ENCODE measurements at regions not wholly inside any gene's neighbourhood (a gene's known extent, or its start where the extent isn't known, plus 50 kb on each side); places are given as distances from the start of the nearest gene placed in this dataset.

- Histone ChIP-seq H3K9me3 (no peaks in the 10 kb centered on the region), H3K4me1 (replicated peaks) (no peaks in the 10 kb centered on the region), H3K27ac (no peak overlapping the region), H3K36me3 (no peaks in the 10 kb centered on the region), H3K27me3 (replicated peaks; ENCODE audit: insufficient read depth) (no peaks in the 10 kb centered on the region), H3K4me3 (no peak overlapping the region)
- WGBS, result 60% methylated on average over 2 of the region's 2 CpGs
- intact Hi-C loops (cut with DNase I), result no loop called here
- no peak for TF ChIP-seq CTCF (IDR thresholded peaks at IDR 0.05)
- DNase-seq (ENCODE audit: low spot score), result no peak
Measured at GRCh38 chr2:164368896-164369295, 252.4 kb downstream of the GRB14 start.

DNA sequence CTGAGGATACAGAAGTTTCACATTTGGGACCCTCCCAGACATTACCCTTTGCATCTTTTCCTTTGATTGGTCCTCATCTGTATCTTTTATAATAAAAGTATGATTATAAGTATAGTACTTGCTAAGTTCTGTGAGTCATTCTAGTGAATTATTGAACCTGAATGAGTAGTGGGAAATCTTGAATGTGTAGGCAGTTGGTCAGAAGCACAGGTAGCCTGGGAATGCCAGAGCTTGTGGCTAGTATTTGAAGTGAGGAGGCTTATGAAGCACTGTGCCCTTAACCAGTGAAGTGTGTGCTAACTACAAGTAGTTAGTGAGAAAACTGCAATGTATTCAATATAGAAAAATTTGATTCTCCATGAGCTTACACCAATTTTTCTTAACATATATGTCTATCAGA, 257.6 kb downstream of the GRB14 start:
- Histone ChIP-seq H3K4me3 (no peak overlapping the region), H3K36me3 (no peaks in the 10 kb centered on the region), H3K9me3 (no peaks in the 10 kb centered on the region), H3K27me3 (replicated peaks; ENCODE audit: insufficient read depth) (no peaks in the 10 kb centered on the region), H3K4me1 (replicated peaks) (no peaks in the 10 kb centered on the region), H3K27ac (no peak overlapping the region)
- intact Hi-C loops (cut with DNase I), result no loop called here
- no peak for DNase-seq (ENCODE audit: low spot score)
- TF ChIP-seq POLR2A (IDR thresholded peaks at IDR 0.05), result no peak
- TF ChIP-seq POLR2AphosphoS5 (IDR thresholded peaks at IDR 0.05), result no peak
- no peak for TF ChIP-seq CTCF (IDR thresholded peaks at IDR 0.05)

GRCh38 chr2:164351536-164351935, 269.7 kb downstream of the GRB14 start:
- intact Hi-C loops (cut with DNase I), result no loop called here
- WGBS, result 87% methylated on average over 2 of the region's 2 CpGs

GRCh38 chr2:164335947-164336346, 285.3 kb downstream of the GRB14 start:
- Histone ChIP-seq H3K4me1 (replicated peaks) (no peaks in the 10 kb centered on the region), H3K27ac (no peak overlapping the region), H3K4me3 (no peak overlapping the region), H3K36me3 (no peaks in the 10 kb centered on the region), H3K27me3 (replicated peaks; ENCODE audit: insufficient read depth) (no peaks in the 10 kb centered on the region), H3K9me3 (no peaks in the 10 kb centered on the region)
- no peak for TF ChIP-seq POLR2A (IDR thresholded peaks at IDR 0.05)
- no peak for TF ChIP-seq POLR2AphosphoS5 (IDR thresholded peaks at IDR 0.05)
- no peak for TF ChIP-seq CTCF (IDR thresholded peaks at IDR 0.05)
- intact Hi-C loops (cut with DNase I), result no loop called here
- DNase-seq (ENCODE audit: low spot score), result no peak
- WGBS, result 40% methylated on average over 2 of the region's 2 CpGs

More at GRCh38 chr2:164351536-164351935, 269.7 kb downstream of the GRB14 start:
- Histone ChIP-seq H3K4me1 (replicated peaks) (no peaks in the 10 kb centered on the region), H3K27ac (no peak overlapping the region), H3K36me3 (no peaks in the 10 kb centered on the region), H3K27me3 (replicated peaks; ENCODE audit: insufficient read depth) (no peaks in the 10 kb centered on the region), H3K9me3 (no peaks in the 10 kb centered on the region), H3K4me3 (no peak overlapping the region)
- TF ChIP-seq POLR2AphosphoS5 (IDR thresholded peaks at IDR 0.05), result no peak
- TF ChIP-seq POLR2A (IDR thresholded peaks at IDR 0.05), result no peak
- no peak for TF ChIP-seq CTCF (IDR thresholded peaks at IDR 0.05)
- no peak for DNase-seq (ENCODE audit: low spot score)

GRCh38 chr2:164335128-164335527, 286.2 kb downstream of the GRB14 start:
- no peak overlapping the region for H3K27ac ChIP-seq
- no peaks in the 10 kb centered on the region for H3K4me1 ChIP-seq (replicated peaks)
- no peak for DNase-seq (ENCODE audit: low spot score)
- no peak for TF ChIP-seq CTCF (IDR thresholded peaks at IDR 0.05)
- no peak for TF ChIP-seq POLR2AphosphoS5 (IDR thresholded peaks at IDR 0.05)
- no peak for TF ChIP-seq POLR2A (IDR thresholded peaks at IDR 0.05)
- intact Hi-C loops (cut with DNase I), result no loop called here
- H3K4me3 ChIP-seq, result no peak overlapping the region
- no peaks in the 10 kb centered on the region for H3K36me3 ChIP-seq
- WGBS, result 96% methylated on average over 2 of the region's 2 CpGs
- no peaks in the 10 kb centered on the region for H3K27me3 ChIP-seq (replicated peaks; ENCODE audit: insufficient read depth)
- no peaks in the 10 kb centered on the region for H3K9me3 ChIP-seq
